NOMO-1 treated with dmso at 0.1 percent for 144 hours (cell line): ENCODE measurements at regions not wholly inside any gene's neighbourhood (a gene's known extent, or its start where the extent isn't known, plus 50 kb on each side); places are given as distances from the start of the nearest gene placed in this dataset.
"Not testable (repeated sequence)": the region's sequence is repeated elsewhere in the genome, so short reads cannot be mapped to it uniquely, and the experiment has no call there.

Experiments
- DNase-seq: peaks from one replicate; lab custom pipeline; 2025; ENCODE audit not compliant: unreplicated experiment; lab: John Stamatoyannopoulos, UW

DNA sequence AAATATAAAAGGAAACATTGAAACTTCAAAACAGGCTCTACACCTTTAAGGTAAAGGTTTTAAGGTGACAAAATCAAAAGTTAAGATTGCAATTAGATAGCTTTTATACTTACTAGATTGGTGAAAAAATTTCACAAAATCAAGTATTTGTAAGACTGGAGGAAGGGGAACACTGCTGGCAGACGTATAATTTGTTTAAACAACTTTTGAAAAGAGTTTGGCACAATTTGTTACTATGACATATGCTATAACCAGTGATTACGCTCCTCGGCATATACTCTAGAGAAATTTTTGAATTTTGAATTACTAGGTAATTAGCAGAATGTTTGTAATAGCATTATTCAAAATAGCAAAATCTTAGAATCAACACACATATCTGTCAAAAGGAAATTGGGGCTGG is 425.0 kb downstream of the LRRIQ3 start:
- DNase-seq = no peak

DNA sequence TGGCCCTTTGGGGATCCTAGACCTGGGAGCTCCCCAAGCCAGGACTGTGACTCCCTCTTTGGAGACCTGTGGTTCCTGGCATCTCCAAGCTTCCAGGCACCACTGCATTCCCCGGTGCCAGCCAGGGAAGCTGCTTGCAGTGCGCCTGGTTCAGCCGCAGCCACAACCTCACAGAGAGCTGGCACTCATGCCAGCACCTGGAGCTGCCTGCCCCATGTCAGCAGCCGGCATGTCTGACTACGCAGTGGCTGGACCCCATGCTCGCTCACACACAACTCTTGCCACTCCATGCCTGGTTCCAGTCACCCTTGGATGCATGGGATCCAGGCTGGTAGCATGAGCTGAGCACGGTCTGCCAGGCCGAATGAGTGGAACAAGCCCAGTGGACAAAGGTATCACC is 426.6 kb downstream of the LRRIQ3 start:
- no peak for DNase-seq

DNA sequence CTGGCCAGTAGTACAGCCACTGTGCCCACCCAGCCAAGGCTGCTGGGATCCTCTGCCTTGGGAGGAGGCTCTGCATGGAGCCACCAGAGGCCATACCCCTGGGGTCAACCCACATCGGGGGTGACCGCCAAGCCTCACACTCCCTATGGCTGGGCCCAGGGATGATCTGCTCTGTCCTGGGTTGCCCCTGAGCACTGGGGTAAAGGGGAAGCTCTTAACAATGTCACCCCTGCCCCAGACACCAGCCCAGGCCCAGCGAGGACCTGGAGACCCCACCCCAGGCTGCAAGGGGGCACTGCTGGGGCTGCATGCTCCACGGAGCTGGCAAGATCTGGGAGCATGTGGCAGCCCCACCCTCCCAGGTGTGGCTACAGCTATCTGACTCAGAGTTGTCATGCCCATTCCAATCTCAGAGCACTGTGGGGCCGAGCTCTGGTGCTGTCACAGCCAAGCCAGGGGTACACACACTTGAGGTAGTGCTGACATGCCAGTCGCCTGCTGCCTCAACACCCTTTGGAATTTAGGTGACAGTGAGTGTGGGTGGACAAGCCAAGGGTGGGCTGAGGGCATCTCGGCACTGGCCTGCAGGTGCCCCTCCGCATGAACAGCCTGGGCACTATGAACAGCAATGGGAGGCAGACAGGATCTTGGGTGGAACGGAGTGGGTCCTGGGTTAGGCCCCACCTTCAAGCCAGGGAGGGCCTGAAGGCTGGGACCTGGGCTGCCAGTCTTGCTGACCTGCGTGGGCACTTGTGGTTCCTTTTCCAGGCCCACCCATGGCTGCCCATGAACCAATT is 427.7 kb downstream of the LRRIQ3 start:
- DNase-seq = no peak

DNA sequence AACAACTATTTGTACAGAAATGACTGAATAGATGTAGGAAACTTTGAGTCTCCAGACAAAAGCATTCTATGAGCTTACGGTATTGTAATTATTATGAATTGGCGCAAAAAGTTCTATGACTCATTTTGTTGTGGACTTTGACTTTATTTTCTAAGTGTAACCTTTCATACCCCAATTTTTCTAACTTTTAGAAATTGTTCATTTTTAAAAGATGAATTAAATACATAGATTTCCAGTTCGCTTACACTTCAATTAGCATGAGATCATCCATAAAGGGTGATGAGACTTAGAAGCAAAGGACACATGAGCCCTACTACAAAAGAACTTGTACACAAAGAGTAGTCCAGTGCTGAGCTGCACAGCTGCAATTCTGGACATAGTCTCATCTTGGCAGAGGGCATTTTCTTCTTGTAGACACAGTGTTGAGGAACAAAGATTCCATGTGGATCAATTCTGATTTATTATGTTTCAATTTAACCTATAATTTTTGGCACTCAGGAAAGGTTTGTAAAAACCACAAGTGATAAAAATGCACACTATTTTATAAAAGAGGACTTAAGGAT is 431.1 kb downstream of the LRRIQ3 start:
- no peak for DNase-seq

DNA sequence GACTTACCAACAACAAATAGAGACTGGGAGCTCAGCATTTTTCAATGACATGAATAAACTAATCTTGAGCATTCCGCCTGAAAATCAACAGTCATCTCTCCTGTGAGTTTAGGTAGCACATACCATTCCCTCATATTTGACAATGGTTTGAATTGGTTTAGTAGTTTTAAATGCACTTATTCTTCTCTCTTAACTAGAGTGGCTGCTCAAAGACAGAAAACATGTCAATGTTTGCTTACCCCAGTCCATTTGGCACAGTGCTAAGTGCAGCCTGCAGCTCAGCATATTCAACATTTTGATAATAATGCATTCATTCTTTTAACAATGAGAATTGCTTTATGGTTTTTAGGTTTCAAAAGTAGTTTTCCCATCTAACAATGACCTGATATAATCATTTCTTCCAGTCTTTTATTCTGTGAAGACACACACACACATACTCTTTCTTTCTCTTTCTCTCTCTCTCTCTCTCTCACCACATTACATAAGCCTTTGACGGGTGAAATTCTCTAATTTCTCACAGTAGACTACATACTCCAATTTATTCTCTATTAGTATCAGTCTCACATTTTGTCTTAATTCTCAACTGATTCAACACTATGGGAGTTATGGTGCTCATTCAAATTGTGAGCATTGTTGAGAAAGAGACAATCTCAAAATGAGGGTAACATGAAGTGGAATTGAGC is 432.3 kb downstream of the LRRIQ3 start:
- no peak for DNase-seq

DNA sequence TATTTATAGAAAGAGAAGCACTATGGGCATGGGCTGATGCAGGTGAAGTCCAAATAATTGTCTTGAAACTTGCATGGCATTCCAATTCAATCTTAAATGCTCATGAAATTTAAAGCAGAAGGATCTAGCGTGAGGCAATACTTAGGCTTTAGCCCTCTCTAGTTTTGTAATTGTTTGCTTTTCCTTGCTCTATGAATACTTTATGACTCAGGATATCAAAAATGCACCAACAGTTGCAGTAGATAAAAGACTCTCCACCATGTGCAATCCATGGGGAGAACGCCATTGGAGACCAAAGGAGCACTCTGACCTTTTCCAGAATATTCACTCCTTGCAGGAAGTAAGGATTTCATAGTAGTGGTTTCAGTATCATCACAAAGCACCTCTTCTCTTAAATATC is 436.4 kb downstream of the LRRIQ3 start:
- no peak for DNase-seq

DNA sequence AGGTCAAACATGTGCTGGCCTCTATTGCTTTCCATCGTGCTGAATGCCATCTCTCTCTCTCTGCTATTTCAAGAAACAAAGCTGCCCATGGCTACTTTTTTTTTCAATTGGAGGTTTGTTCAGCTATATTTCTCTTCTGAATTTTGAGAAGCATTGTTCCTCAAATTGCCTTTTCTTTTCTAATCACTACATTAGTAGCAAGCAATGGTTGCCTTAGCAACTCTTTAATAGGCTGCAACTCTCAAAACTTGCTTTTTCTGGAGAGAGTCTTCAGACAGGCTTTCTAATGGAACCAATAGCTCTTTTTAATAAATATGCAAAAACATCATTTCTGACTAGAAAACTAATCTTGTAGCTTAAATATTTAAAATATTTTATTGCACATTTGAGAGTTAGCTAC is 439.0 kb downstream of the LRRIQ3 start:
- DNase-seq = no peak

DNA sequence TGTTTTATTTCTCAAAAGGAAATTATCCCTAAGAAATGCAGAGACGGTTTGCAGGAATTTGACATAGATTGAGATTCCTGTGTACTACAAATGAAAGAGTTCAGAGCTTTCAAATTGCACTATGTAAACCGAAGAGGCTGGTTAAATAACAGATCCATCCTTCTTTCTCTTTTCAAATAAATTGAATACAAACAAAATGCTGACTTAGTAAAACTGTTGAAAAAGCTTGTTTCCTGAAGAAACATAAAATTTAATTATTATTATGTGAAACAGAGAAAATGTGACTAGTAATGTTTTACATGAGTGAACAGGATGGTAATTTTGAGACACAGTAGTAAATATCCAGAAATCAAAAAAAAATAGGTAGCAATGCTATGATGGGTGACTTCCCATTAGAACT is 441.2 kb downstream of the LRRIQ3 start:
- no peak for DNase-seq

DNA sequence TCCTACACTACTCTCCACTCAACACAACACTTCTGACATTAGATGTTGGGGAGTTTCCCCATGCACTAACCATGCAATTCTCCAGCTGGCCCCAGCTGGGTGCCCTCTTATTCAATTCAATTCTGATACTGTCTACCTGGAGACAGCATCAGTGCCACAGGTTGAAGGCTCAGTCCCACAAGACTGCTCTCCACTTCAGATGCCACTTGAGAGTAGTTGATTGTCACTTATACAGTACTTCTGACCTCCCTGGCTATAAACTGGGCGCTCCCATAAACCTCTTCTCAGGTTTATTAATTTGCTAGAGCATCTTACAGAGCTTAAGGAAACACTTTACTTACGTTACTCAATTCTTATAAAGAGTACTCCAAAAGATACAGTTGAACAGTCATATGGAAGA is 442.3 kb downstream of the LRRIQ3 start:
- no peak for DNase-seq

DNA sequence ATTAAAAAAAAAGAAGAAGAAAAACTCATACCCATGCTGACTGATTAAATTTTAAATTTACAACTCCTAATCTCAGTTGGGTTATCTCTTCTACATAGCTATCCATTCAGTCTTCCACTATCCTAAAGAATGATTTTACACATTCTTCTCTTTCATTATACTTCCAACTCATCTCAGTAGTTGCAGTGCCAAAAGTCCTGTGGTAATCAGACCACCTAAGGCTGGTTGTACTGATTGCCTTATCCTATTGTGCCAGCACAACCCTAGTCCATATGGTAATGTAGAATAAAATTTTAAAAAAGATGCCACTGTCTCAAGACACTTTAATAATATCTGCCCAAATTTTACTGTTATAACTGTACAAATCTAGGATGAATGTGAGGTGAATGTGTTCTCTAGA is 448.0 kb downstream of the LRRIQ3 start:
- DNase-seq = no peak

DNA sequence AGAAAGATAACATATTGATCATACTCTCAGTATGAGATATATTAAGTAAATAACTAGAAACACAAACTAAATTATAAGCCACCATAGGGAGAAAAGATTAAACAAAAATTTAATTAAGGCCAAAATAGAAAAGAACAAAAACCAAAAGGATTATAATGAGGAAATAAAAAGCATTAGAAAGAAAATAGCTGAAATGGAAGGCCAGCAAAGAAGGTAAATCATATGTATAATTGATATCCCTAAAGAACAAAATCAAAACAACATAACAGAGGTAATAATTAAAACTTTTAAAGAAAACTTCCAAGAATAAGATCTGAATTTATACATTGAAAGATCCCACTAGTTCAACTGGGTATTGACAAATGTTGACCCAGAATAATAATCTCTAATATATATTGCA is 453.0 kb downstream of the LRRIQ3 start:
- DNase-seq = no peak

DNA sequence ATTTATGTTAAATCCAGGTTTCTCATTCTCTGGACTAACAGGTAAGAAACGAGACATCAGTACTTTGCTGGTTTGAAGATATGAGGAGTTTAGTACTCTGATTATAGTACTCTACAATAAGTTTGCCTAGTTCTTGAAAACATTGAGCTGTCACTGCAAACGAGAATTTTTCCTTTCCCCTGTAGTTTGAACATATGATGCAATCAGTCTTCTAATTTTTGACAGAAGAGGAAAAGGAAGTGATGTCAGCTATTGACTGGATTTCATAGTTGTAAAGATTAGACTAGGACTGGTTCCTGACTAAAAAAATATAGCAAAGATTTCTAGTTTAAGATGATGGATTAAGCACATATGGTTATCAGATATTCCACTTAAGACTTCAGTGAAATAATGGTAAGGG is 461.9 kb downstream of the LRRIQ3 start:
- no peak for DNase-seq

DNA sequence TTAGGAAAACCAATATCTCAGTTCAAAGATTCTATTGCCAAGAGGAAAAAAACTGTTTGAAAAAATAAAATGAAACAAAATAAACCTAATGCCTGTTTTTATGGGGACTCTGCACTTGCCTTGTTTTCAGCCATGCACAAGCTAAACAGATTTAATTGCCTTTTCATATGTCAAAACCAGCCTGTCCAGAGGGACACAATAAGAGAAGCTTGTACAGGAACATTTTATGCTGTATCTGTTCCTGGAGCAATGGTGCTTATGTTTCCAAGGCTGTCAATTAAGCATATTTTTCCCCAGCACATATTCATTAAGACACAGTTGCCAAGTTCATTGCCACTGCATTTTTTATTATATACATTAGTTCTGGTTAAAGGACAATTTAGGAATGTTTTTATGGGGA is 470.9 kb downstream of the LRRIQ3 start:
- DNase-seq = no peak

DNA sequence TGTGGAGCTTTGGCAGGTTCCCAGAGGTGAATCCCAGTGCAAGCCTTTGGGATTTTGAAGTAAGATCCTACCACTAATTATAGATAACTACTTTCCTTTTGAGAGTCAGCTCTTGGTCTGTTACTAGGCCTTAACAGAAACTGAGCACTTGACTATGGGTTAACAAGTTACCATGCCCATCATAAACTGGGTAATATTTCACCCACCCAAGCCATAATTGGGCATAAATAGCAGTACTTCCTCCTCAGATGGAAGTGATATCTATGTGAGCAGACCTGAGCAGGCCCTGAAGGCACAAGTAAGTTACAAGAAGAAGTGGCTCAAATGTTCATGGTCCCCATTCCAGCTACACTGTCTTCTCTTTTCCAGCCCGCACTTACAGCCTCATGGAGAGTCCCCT is 475.9 kb downstream of the LRRIQ3 start:
- no peak for DNase-seq

DNA sequence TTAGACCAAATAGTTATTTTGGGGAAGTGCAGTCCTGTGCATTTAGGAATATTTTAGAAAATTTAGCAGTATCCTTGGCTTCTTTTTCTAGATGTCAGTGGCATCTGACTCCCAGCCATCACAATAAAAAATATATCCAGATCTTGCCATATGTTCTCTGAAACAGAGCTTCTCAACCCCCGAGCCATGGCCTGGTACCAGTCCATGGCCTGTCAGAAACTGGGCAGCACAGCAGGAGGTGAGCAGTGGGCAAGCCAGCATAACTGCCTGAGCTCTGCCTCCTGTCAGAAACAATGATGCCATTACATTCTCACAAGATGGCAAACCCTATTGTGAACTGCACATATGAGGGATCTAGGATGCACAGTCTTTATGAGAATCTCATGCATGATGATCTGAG is 480.0 kb downstream of the LRRIQ3 start:
- DNase-seq = no peak

DNA sequence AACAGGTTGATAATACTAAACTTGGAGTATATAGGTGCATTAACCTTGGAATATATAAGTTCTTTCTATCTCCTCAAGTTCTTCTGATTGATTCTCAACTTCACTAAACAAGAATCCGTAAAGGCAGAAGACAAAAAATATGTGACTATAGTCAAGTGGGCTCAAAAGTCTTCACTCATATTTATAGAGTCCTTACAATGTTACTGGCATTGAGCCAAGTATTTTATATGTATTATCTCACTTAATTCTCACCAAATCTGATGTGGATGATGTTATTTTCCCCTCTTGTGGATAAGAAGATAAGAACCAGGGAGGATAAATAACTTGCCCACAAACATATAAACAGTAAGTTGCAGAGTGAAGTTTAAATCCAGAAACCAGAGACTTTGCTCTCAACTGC is 486.9 kb downstream of the LRRIQ3 start:
- DNase-seq = no peak

DNA sequence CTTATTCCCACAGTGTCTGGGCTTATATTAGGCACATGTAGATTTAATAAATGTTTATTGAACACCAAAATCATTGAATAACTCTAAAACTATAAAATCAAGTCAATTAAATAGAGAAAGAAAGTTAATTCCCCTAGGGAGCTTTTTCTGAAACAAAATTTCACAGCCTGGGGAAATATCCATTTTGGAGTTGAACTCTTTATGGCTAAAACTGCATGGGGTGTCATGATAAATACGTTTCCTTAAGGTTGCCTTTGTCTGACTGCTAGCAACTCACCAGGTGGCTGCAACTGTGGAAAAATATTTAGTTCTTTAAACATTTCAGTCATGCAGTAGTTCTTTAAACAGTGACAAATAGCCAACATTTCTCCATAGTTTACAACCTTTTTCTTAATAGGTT is 496.1 kb downstream of the LRRIQ3 start:
- DNase-seq = no peak

DNA sequence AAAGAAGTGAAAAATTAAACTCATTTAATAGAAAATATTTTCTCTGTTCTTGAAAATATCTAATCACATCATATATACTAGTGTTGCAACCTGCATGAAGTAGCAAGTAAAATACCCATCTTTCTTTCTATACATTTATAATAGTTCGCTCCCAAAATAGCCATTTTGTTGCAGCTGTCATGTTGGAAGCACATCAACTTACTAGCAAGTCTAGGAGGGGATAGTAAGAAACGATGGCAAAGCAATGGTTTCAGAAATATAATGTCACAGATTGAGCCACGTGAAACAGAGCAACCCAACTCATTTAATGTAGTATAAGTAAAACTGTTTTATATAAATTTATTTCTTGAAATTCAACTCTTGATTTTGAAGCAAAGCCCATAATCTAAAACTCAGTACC is 521.8 kb downstream of the LRRIQ3 start:
- no peak for DNase-seq

DNA sequence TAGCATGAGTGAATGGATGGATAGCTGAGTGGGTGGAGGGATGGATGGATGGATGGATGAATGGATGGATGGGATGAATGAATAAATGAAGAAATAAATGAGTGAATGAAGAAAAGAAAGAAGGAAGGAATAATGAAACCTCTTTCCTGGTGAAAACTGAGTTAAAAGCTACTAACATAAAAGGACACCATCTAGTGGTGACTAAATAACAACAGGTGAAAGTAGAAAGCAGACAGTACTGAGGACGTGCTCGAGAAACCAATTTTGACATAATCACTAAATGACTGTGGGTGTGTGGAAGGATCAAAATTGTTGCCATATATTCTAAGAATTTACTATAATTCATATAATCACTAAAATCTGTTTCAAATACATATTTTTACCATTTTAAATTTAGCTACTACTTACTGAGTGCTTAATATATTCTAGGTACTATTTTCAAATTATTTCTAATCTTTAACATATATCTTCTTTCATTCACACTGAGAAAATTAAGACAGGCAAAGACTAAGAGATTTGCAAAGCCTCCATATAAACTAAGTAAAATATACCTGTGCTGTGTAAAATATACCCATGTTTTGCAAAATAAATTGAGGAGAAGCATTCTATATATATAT is 522.9 kb downstream of the LRRIQ3 start:
- peak; percentile 2 for DNase-seq

DNA sequence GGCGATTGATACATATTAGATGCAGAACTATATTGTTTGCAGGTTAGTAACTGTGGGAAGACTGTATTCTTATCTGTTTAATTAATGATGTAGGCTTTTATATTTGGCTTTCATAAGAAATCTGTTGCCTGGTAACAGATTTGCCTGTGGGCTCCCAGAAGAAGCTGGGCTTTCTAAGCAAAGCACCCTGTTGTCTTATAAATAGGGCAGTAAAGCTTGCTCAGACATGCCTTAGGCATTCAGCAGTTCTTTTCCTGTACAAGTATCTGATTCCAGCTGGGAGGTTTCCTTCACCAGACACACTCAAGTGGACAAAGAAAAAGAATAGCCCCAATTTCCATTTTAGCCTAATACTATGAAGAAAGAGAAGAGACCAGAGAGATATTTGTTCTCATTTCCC is 524.0 kb downstream of the LRRIQ3 start:
- no peak for DNase-seq

DNA sequence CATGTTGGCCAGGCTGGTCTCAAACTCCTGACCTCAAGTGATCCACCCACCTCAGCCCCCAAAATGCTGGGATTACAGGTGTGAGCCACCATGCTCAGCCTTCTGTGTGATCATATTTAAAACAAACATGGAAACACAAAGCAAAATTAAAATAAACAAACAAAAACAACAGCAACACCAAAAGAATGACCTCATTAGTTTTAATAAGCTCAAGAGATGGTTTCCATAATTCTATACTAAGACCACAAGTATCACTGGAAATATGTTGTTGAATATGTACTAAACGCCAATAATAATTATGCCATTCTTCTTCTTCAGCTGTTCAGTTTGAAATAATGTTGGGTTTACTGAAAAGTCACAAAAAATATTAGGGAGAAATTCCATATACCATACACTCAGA is 526.4 kb downstream of the LRRIQ3 start:
- DNase-seq = no peak

DNA sequence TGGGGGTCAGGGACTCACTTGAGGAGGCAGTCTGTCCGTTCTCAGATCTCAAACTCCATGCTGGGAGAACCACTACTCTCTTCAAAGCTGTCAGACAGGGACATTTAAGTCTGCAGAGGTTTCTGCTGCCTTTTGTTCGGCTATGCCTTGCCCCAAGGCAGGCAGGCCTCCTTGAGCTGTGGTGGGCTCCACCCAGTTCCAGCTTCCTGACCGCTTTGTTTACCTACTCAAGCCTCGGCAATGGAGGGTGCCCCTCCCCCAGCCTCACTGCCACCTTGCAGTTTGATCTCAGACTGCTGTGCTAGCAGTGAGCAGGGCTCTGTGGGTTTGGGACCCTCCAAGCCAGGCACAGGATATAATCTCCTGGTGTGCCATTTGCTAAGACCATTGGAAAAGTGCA is 530.0 kb downstream of the LRRIQ3 start:
- not testable (repeated sequence) for DNase-seq
